SK-N-SH treated with all-trans-retinoic acid at 6 μM for 48 hours (cell line): ENCODE measurements at regions not wholly inside any gene's neighbourhood (a gene's known extent, or its start where the extent isn't known, plus 50 kb on each side); places are given as distances from the start of the nearest gene placed in this dataset.

Source experiments
- ATAC-seq: fragments of 200-7000 bp; cut with Tn5 transposase; 3 replicates; pipeline ENCODE4 v1.9.1; 2020; ENCODE audit warnings: mild to moderate bottlenecking, moderate library complexity
- ARNTL ChIP-seq: fragments of 450-650 bp; formaldehyde crosslinking; IDR thresholded peaks from 2 replicates; pipeline ENCODE4 v1.5.0; 2020; ENCODE audit warnings: low read depth, mild to moderate bottlenecking, moderate library complexity, borderline replicate concordance
- BACH2 ChIP-seq: fragments of 250-450 bp; sonication (Bioruptor Pico); IDR thresholded peaks from 2 replicates; pipeline ENCODE4 v1.9.0; 2021; ENCODE audit warnings: mild to moderate bottlenecking, borderline replicate concordance
- CSRNP3 ChIP-seq: fragments of 250-450 bp; sonication (Bioruptor Pico); IDR thresholded peaks from 2 replicates; pipeline ENCODE4 v1.5.1; 2021; ENCODE audit warnings: mild to moderate bottlenecking, moderate library complexity
- ESRRG ChIP-seq: fragments of 250-450 bp; sonication (Bioruptor Pico); IDR thresholded peaks from 2 replicates; pipeline ENCODE4 v1.6.1; 2021; ENCODE audit warnings: mild to moderate bottlenecking
- GLIS3 ChIP-seq: fragments of 250-450 bp; sonication (Bioruptor Pico); IDR thresholded peaks from 2 replicates; pipeline ENCODE4 v1.5.0; 2020; ENCODE audit warnings: mild to moderate bottlenecking, moderate library complexity
- ISL1 ChIP-seq: fragments of 250-450 bp; sonication (Bioruptor Pico); IDR thresholded peaks from 2 replicates; pipeline ENCODE4 v2.1.2; 2022; ENCODE audit warnings: mild to moderate bottlenecking, moderate library complexity
- OSR1 ChIP-seq: fragments of 250-450 bp; sonication (Bioruptor Pico); IDR thresholded peaks from 2 replicates; pipeline ENCODE4 v1.8.0; 2022; ENCODE audit warnings: moderate library complexity, mild to moderate bottlenecking, inconsistent platforms
- POU6F1 ChIP-seq: fragments of 250-450 bp; sonication (Bioruptor Pico); IDR thresholded peaks from 2 replicates; pipeline ENCODE4 v1.8.0; 2021; ENCODE audit warnings: low read depth, mild to moderate bottlenecking, moderate library complexity, borderline replicate concordance
- PPARA ChIP-seq: fragments of 250-450 bp; sonication (Bioruptor Pico); IDR thresholded peaks from 2 replicates; pipeline ENCODE4 v1.5.0; 2020; ENCODE audit warnings: mild to moderate bottlenecking, borderline replicate concordance
- RARB ChIP-seq: fragments of 250-450 bp; sonication (Bioruptor Pico); IDR thresholded peaks from 2 replicates; pipeline ENCODE4 v1.8.0; 2021; ENCODE audit warnings: mild to moderate bottlenecking, moderate library complexity
- SNAI2 ChIP-seq: fragments of 250-450 bp; sonication (Bioruptor Pico); IDR thresholded peaks from 2 replicates; pipeline ENCODE4 v1.5.0; 2020; ENCODE audit warnings: mild to moderate bottlenecking, moderate library complexity
- TOX ChIP-seq: fragments of 250-450 bp; sonication (Bioruptor Pico); IDR thresholded peaks from 2 replicates; pipeline ENCODE4 v1.8.0; 2021; ENCODE audit warnings: mild to moderate bottlenecking, moderate library complexity, borderline replicate concordance
- ZC3H10 ChIP-seq: fragments of 250-450 bp; sonication (Bioruptor Pico); IDR thresholded peaks from 2 replicates; pipeline ENCODE4 v1.5.1; 2021; ENCODE audit warnings: mild to moderate bottlenecking, moderate library complexity
- ZFP3 ChIP-seq: fragments of 250-450 bp; sonication (Bioruptor Pico); IDR thresholded peaks from 2 replicates; pipeline ENCODE4 v1.5.0; 2020; ENCODE audit warnings: mild to moderate bottlenecking, moderate library complexity
- ZFP30 ChIP-seq: fragments of 450-650 bp; formaldehyde crosslinking; IDR thresholded peaks from 2 replicates; pipeline ENCODE4 v1.5.0; 2022; ENCODE audit warnings: mild to moderate bottlenecking, moderate library complexity
- ZNF565 ChIP-seq: fragments of 450-650 bp; formaldehyde crosslinking; conservative IDR thresholded peaks from 2 replicates; pipeline ENCODE4 v1.5.0; 2020; ENCODE audit warnings: low read depth, mild to moderate bottlenecking, moderate library complexity
- ZNF8 ChIP-seq: fragments of 450-650 bp; formaldehyde crosslinking; IDR thresholded peaks from 2 replicates; pipeline ENCODE4 v1.5.0; 2020; ENCODE audit warnings: mild to moderate bottlenecking, moderate library complexity
- TF ChIP-seq, protein P1 (sequence below): fragments of 250-450 bp; sonication (Bioruptor Pico); IDR thresholded peaks from 2 replicates; pipeline ENCODE4 v1.5.1; 2020; ENCODE audit warnings: low read depth, mild to moderate bottlenecking, moderate library complexity
- TF ChIP-seq, protein P2 (sequence below): fragments of 250-450 bp; sonication (Bioruptor Pico); IDR thresholded peaks from 2 replicates; pipeline ENCODE4 v1.8.0; 2020; ENCODE audit warnings: mild to moderate bottlenecking, moderate library complexity, borderline replicate concordance
- TF ChIP-seq, protein P3 (sequence below): fragments of 250-450 bp; sonication (Bioruptor Pico); IDR thresholded peaks from 2 replicates; pipeline ENCODE4 v1.5.0; 2020; ENCODE audit warnings: mild to moderate bottlenecking, moderate library complexity

DNA sequence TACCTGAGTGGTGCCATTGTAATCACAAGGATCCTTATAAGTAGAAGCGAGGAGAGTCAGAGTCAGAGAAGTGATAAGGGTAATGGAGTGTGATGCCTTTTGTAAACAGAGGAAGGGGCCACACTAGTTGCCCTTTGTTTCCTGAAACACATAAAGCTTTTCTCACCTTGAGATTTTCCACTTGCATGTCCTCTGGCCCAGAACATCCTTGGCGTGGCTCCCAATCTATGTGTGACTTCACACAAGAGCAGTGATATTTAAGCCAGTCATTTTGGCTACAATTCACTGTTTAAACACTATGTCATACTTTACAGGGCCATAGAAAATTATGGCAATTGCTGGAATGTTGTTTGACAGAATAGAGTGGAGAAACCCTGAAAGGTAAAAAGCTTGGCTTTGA is 121.2 kb upstream of the BTN3A2 start (continued):
- TF ChIP-seq CSRNP3 (CRISPR knock-in tag) (no peak), ZNF8 (CRISPR knock-in tag) (no peak), BACH2 (no peak)

DNA sequence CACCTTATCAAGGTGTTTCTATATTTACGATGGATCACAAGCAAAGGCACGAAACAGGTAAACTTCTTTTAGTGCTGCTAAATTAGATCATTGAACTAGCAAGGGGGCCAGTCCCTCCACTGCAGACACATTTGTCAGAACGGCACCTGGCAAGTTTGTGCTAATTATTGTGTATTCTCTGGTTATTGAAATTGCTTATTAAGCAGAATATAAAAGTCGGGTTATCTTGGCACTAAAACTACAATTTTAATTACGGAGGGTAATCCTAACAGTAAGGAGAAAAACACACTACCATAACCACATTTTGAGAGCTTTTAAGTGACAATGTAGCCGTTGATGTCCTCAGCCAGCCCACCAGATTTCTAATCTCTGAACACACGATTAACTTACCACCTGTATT is 118.9 kb upstream of the BTN3A2 start:
- TF ChIP-seq, protein P1, sequence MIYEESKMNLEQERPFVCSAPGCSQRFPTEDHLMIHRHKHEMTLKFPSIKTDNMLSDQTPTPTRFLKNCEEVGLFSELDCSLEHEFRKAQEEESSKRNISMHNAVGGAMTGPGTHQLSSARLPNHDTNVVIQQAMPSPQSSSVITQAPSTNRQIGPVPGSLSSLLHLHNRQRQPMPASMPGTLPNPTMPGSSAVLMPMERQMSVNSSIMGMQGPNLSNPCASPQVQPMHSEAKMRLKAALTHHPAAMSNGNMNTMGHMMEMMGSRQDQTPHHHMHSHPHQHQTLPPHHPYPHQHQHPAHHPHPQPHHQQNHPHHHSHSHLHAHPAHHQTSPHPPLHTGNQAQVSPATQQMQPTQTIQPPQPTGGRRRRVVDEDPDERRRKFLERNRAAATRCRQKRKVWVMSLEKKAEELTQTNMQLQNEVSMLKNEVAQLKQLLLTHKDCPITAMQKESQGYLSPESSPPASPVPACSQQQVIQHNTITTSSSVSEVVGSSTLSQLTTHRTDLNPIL (CRISPR knock-in tag), result no peak
- TF ChIP-seq ISL1 (CRISPR knock-in tag), result no peak
- TF ChIP-seq ESRRG (CRISPR knock-in tag), result no peak
- TF ChIP-seq TOX (CRISPR knock-in tag), result no peak
- TF ChIP-seq ZFP30 (CRISPR knock-in tag), result no peak
- no peak for TF ChIP-seq OSR1 (CRISPR knock-in tag)
- TF ChIP-seq ZC3H10, result no peak
- TF ChIP-seq CSRNP3 (CRISPR knock-in tag), result no peak
- no peak for TF ChIP-seq ZNF8 (CRISPR knock-in tag)
- TF ChIP-seq POU6F1 (CRISPR knock-in tag), result no peak
- TF ChIP-seq, protein P2, sequence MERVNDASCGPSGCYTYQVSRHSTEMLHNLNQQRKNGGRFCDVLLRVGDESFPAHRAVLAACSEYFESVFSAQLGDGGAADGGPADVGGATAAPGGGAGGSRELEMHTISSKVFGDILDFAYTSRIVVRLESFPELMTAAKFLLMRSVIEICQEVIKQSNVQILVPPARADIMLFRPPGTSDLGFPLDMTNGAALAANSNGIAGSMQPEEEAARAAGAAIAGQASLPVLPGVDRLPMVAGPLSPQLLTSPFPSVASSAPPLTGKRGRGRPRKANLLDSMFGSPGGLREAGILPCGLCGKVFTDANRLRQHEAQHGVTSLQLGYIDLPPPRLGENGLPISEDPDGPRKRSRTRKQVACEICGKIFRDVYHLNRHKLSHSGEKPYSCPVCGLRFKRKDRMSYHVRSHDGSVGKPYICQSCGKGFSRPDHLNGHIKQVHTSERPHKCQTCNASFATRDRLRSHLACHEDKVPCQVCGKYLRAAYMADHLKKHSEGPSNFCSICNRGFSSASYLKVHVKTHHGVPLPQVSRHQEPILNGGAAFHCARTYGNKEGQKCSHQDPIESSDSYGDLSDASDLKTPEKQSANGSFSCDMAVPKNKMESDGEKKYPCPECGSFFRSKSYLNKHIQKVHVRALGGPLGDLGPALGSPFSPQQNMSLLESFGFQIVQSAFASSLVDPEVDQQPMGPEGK (CRISPR knock-in tag), result no peak
- TF ChIP-seq RARB (CRISPR knock-in tag), result no peak
- TF ChIP-seq ZNF565, result no peak
- TF ChIP-seq, protein P3, sequence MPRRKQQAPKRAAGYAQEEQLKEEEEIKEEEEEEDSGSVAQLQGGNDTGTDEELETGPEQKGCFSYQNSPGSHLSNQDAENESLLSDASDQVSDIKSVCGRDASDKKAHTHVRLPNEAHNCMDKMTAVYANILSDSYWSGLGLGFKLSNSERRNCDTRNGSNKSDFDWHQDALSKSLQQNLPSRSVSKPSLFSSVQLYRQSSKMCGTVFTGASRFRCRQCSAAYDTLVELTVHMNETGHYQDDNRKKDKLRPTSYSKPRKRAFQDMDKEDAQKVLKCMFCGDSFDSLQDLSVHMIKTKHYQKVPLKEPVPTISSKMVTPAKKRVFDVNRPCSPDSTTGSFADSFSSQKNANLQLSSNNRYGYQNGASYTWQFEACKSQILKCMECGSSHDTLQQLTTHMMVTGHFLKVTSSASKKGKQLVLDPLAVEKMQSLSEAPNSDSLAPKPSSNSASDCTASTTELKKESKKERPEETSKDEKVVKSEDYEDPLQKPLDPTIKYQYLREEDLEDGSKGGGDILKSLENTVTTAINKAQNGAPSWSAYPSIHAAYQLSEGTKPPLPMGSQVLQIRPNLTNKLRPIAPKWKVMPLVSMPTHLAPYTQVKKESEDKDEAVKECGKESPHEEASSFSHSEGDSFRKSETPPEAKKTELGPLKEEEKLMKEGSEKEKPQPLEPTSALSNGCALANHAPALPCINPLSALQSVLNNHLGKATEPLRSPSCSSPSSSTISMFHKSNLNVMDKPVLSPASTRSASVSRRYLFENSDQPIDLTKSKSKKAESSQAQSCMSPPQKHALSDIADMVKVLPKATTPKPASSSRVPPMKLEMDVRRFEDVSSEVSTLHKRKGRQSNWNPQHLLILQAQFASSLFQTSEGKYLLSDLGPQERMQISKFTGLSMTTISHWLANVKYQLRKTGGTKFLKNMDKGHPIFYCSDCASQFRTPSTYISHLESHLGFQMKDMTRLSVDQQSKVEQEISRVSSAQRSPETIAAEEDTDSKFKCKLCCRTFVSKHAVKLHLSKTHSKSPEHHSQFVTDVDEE (CRISPR knock-in tag), result no peak
- no peak for TF ChIP-seq SNAI2 (CRISPR knock-in tag)
- TF ChIP-seq GLIS3 (CRISPR knock-in tag), result no peak
- TF ChIP-seq ARNTL (CRISPR knock-in tag), result no peak
- ATAC-seq, result no peak

DNA sequence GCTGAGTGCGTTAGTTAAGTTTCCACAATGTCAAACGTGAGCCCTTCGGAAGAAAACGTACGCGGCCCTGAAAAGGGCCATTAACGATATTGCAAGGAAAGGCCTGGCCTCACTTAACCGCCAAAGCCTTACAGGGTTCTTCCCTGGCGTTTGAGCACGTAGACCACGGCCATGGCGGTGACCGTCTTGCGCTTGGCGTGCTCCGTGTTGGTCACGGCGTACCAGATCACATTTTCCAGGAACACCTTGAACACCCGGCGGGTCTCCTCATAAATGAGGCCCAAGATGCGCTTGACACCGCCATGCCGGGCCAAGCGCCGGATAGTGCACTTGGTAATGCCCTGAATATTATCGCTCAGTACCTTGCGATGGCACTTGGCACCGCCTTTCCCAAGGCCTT is 118.4 kb upstream of the BTN3A2 start:
- ATAC-seq, result no peak
- TF ChIP-seq ZC3H10, result no peak
- no peak for TF ChIP-seq CSRNP3 (CRISPR knock-in tag)
- no peak for TF ChIP-seq PPARA (CRISPR knock-in tag)
- TF ChIP-seq, protein P2 (CRISPR knock-in tag), result no peak
- TF ChIP-seq SNAI2 (CRISPR knock-in tag), result no peak
- TF ChIP-seq OSR1 (CRISPR knock-in tag), result no peak
- no peak for TF ChIP-seq BACH2
- no peak for TF ChIP-seq TOX (CRISPR knock-in tag)
- TF ChIP-seq, protein P1 (CRISPR knock-in tag), result no peak
- TF ChIP-seq GLIS3 (CRISPR knock-in tag), result no peak
- TF ChIP-seq ZFP3 (CRISPR knock-in tag), result no peak
